ENCODE measurements at regions not wholly inside any gene's neighbourhood (a gene's known extent, or its start where the extent isn't known, plus 50 kb on each side); places are given as distances from the start of the nearest gene placed in this dataset.
A peak's percentile ranks its signal among the peaks of the same experiment; 100 is the strongest.

DNA sequence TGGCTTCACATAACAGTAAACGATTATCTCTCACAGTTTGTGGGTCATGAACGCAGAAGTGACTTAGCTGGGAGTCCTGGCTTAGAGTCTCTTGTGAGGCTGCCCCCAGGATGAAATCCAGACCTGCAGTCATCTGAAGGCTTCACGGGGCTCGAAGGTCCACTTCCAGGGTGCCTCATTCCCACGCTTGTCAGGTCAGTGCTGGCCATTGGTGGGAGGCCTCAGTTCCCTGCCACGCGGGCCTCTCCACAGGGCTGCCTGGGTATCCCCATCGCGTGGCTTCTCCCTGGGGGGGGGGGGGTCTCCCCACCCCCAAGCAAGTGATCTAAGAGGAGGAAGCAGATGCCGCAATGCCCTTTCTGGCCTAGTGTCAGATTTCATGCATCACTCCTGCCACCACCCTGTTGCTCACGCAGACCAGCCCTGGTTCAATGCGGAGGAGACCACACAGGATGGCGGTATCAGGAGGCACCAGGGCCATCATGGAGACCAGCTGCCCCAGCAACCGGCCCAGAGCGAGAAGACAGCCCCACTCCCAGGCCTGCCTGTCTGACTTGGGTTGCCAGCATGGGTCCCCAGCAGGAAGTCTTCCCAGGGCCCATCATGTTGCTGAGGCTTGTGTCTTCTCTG lies 77.3 kb upstream of the CDH5 start:
- no peak for DNase-seq (ENCODE audit: low spot score)

DNA sequence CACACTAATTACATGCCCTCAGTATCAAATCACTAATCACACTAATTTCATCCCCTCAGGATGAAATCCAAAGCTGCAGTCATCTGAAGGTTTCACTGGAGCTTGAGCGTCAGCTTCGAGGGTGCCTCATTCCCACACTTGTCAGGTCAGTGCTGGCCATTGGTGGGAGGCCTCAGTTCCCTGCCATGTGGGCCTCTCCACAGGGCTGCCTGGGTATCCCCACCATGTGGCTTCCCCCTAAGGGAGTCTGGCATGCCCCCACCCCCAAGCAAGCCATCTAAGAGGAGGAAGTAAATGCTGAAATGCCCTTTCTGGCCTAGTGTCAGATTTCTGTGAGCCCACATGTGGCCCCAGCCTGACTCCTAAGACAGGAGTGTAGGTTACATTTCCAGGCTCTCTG lies 78.6 kb upstream of the CDH5 start:
- no peak for DNase-seq (ENCODE audit: low spot score)

DNA sequence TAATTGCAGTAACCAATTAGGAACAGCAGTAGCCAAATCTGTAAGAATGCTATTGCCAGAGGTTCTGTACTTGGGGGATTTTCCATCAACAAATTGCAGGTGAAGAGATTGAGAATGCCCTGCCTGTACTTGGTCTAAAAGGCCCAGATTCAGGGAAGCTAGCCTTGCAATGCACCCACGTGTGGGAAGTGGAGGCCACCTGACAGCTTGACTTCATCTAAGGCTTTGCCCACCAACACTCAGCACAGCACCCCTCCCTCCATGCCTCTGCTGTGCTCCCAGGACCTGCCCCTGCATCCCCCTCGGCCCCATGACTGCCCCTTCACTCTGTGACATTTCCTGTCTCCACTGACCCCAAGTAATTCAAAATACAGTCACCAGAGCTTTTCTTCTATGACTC lies 79.1 kb upstream of the CDH5 start:
- no peak for DNase-seq (ENCODE audit: low spot score)

DNA sequence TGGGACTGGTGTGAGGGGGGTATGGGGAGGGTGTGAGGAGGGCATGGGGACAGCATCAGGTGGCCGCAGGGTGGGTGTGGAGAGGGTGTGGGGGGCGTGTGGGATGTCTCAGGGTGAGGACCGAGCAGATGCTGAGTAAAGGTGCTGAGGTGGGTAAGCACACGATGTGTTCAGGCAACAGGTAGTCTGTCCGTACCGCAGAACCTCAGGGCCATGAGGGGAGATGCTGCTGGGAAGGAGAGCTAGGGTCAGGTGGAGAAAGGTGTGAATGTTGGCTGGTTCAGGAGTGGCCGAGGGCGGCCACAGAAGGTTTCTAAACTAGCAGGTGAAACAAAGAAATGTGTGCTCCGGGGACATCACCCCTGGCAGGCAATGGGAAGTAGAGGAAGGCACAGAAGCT lies 80.0 kb upstream of the CDH5 start:
- no peak for DNase-seq (ENCODE audit: low spot score)

DNA sequence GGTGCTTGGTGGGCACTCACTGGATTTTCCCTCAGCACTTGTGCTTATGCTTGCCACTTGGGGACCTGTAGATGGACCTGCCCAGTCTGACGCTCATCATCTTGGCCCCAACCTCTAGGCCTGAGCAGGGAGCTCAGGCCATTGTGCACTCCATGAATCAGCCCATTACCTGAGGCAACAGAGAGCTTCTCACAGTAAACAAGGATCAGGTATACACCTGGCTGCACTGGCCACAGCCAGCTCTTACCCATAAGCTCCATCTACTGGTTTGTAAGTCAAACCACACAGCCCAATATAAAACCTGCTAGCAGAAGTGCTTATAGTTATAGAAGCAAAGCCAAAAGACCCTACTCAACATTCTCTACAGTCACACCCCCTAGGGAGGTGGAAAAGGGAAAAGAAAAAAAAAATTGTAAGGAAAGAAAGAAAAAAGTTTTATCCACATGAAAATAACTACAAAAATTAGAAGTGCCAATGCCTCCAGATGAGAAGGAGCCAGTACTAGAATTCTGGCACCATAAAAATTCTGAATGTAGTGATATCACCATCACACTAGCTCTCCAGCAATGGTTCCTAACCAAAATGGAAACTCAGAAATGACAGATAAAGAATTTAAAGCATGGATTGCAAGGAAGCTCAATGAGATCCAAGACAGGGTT lies 87.8 kb upstream of the CDH5 start:
- no peak for DNase-seq (ENCODE audit: low spot score)

DNA sequence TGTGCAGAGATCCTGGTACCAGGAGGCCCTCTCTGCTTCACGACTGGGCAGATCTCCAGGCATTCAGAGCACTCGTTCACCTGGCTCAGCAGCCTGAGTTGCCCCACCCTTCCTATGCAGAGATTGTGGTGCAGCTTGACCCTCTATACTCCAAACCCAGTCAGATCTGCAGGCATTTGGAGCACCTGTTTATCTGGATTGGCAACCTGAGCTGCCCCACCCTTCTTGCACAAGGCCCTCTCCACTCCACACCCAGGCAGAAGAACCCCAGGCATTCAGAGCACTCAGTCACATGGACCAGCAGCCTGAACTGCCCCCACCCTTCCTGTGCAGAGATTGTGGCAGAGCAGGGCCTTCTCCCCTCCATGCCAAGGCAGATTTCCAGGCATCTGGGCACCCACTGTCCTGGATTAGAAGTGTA lies 88.4 kb upstream of the CDH5 start:
- DNase-seq (ENCODE audit: low spot score): no peak

DNA sequence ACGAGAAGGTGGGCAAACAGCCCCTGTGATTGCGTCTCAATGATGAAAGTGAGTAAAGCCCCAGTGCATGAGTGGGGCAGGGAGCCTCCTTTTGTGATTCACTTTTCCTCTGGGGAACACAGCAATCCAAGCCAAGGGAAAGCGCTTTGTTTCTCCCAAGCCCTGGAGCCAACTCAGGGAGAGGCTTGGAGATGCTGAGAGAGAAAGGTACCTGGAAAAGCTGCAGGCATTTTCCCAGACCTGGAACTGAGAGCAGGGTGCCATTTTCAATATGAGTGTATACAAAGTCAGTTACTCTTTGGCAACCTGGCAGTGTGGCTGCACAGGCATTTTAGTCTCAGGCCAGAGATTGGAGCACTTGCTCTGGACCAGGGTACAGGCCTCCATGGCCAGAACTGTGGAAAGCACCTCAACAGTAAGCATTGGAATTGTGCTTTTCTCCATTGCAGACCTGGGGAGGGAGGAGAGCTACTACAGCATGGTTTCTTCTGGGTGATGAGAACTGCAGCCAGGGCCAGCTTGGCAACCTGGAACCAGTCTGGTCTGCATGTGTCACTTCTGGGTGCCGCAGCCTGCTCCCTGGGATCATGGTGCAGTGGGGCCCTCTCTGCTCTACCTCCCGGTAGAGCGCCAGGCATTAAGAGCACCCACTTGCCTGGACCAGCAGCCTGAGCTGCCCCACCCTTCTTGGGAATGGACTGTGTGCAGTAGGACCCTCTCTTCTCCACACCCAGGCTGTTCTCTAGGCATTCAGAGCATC lies 89.0 kb upstream of the CDH5 start:
- no peak for DNase-seq (ENCODE audit: low spot score)

DNA sequence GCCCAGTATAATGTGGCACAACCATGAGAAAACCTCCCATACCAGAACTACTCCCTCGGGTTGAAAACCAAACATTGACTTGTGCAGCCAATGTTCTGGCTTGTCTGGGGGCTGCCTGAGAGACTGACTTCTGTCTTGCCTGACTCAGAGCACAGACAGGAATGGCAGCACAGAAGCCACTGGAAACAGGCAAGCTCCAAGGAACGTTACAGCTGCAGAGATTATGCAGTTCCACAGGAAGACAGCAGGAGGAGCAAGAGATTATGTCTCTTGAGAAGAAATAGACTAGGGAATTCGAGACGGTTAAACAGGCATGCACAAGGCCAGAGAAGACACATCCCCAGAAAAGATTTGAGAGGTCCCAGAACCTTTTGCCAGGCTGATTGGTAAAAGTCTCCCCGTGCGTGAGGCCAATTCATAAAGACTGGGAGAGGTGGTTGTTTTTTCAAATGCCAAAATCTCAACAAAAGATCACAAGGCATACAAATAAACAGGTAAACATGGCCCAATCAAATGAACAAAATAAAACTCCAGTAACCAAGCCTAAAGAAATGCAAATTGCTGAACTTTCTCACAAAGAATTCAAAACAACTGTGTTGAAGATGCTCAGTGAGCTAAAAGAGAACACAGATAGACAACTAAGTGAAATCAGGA lies 90.6 kb upstream of the CDH5 start:
- peak; percentile 60 for DNase-seq (ENCODE audit: low spot score)

DNA sequence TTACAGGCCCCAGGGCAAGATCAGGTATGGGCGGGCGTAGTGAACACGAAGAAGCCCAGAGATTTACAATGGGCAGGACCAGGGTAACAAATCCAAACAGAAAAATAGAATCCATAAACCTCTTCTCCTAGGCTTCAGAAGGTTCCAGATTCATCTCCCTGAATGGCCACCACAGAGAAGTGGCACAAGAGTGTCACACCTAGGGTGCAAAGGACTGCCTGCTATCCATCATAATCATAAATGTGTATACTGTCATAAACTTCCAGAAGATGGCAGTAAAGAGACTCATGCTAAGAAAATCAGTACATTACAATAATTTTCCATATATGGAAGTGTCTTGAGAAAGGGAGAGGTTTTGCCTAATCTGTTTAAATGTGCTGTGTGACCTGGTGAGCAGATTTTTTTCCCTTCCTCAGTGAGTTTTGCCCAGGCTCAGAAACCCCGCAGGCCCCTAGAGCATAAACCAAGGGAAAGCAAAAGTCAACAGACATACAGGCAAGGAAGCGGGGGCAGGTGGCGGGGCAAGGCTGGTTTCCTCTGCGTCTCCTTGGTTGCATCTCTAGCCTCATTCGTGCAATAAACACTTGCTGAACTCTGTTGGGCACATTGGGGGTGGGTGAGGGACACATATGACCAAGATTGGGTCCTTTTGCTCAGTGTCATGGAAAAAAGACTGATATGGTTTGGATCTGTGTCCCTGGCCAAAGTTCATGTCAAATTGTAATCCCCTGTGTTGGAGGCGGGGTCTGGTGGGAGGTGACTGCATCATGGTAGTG lies 92.0 kb upstream of the CDH5 start:
- DNase-seq (ENCODE audit: low spot score): peak; percentile 80

DNA sequence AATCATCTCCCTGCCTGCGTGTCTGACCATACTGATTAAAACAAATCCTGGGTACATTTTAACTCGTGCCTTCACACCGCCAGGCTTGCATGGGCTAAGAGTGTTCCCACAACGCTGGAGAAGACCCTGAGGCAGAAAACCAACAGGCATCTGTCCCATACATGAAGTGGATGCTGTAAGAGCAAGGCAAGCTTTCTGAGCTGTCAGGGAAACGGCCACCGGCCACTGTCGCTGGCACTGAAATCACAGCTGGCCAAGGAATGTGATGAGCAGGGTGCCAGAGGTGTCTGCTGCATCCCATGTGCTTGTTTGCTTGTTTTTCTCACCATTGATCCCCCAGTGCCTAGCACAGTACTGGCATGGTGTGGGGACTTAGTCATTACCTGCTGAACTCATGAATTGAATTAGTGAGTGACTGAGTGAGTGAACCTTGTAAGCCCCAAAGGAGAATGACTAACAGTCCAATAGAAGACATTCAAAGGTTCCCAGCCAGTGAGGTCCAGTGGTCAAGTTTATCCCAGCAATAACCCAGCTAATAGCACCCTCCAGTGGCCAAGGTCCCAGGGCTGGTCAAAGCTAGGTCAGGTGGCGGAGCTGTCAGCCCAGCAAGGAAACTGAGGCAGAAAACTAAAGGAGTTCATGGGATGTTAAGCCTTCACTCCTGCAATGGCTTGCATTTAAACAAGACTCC lies 92.7 kb upstream of the CDH5 start:
- no peak for DNase-seq (ENCODE audit: low spot score)

DNA sequence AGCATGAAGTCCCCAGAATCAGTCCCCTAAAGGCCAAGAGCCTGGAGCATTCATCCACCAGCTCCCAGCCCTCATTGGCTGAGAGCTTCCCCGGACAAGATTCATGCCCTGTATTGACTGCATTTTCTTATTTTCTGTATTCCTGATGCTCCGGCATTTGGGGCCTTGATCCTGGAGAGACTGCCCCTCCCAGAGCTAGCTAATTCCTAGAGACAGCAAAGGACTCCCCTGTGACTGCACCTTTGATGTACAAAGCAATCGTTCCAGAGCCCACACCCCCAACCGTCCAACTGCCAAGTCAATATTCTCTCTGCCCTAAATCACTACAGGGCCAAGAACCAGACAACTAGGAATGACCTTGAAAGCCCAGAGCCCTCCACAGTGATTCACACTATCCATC lies 93.4 kb upstream of the CDH5 start:
- DNase-seq (ENCODE audit: low spot score): no peak

DNA sequence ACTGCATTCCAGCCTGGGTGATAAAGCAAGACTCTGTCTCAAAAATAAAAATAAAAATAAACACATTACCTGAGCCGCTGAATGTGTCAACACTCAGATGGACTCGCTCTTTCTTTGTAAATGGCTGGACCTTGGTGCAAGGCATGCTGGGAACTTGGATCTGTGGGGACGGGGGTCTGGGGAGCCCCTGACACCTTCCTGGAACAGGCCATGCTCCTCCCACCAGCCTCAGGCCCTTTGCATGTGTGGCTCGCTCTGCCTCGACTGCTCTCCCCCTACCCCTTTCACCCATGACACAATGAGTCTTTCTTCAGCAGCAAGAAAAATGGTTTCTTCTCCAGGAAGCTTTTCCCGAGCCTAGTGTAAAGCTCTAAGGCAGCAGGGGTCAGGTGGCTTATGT lies 94.0 kb upstream of the CDH5 start:
- no peak for DNase-seq (ENCODE audit: low spot score)

DNA sequence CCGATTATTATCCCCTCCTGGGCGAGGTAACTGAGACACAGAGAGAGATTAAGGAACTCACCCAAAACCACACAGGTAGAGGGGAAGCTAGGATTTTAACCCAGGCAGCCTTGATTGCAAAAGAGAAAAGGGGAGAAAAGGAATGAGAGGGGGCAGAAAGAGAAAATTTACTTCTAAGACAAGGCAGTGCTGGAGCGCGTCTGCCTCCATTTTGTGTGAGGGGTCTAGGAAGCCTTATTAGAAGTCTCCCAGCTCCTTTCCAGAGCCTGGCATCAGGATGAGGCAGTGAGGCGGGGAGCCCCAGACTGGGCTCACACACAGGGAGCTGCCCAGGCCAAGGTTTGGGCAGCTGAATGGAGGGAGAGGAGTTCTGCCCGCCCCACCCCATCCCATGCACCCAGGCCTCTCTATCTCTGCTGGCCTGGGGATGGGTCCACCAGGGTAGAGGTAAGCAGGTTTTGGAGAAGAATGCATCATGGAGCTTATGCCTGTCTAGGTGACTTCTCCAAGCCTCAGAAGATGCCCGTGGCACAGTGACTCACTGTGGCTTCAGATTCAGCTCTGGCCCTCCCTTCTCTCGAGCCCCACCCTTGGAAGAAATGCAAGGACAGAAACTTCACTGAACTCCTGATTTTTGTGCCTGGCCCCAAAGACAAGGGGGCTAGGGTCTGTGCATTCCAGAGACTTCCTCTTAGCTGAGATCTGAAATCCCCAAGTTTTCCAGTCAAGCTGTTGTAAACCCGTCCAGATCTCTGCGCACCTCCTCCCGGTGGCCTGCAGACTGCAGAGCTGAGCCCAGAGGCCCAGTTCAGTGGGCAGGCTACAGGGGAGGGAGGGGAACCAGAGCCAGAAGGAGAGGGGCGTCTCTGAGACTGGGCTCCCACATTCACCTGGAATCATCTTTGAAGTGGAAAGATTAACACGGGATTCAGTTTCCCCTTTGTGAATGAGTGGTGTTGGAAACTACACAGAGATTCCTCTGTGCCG lies 95.1 kb upstream of the CDH5 start:
- DNase-seq (ENCODE audit: low spot score): no peak

DNA sequence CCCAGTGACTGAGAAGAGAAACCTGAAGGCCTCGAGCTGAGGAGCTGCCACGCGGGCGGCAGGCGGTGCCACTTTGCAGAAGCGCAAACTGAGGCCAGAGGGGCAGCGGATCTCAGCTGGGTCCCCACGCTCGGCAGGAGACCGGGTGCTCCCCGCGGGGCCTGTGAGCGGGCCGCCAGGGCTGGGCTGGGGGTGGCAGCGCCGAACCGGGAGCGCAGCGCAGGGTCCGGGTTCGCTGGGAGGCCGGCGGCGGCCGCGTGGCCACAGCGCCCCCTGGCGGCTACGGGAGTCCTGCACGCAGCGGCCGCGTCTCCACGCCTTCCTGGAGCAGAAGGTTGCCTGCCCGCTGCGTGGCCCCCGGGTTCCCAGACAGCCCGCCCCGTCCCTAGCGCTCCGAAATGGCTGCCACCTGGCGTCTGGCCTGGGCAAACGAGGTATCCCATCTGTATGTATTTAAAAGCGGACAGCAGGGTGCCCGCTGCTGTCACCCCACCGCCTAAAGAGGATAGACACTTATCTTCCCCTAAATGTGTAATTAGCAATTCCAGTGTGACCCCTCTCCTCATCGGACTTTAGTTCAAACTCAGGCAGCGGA lies 96.1 kb upstream of the CDH5 start:
- DNase-seq (ENCODE audit: low spot score): peak; percentile 51

DNA sequence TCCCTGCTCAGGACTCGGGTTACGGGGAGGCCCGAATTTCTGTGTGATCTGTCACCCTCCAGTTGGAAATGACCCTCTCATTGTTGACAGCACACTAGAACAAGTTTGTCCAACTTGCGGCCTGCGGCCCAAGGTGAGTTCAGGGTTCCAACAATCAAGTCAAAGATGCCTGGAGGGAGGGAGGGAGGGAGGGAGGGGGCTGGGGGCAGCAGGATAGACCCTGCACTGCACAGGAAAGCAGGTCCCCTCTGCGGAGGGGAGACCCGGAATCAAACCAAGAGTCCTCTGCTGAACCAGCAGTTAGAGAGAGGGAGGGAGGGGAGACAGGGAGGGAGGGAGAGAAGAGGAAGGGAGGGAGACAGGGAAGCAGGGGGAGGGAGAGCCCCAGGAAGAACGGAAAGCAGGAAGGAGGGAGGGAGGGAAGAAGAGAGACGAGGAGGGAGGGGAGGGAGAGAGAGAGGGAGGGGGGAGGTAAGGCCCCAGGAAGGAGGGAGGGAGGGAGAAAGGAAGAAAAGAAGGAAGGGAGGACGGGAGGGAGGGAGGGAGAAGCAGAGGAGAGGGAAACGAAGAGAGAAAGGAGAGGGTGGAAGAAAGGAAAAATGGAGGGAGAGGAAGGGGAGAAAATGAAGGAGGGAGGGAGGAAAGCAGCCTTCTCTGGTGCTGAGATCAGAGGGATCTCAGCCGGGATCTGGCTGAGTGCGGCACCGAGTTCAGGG lies 96.7 kb upstream of the CDH5 start:
- no peak for DNase-seq (ENCODE audit: low spot score)

DNA sequence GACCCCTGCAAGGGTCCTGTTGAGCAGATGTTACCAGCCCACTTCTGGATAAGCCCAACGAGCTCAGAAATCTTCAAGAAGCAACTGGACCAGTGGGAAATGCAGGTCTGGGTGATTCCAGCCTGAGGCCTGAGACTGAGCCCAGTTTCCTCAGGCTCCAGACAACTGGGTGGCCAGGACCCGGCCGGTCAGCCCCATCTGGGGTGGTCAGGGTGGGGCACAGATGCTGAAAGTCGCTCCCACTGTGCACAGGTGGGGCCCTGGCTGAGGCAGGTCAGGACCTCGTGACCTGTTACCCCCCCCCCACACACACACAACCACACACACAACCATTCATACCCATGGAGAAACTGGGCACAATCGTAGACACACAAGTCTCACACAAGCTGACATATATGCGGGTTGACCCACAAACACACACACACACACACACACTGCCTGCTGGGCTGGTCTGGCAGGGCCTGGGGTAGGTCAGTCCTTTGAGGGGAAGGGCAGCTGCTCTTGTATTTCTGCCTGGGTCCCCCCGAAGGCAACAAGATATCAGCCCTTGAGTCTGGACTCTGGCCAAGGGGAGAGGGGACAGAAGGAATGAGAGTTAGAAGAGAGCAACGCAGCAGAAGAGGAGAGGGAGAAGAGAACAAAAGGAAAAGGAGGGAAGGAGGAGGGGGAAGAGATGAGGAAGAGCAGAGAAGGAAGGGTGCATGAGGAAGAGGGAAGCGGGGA lies 99.0 kb upstream of the CDH5 start:
- no peak for DNase-seq (ENCODE audit: low spot score)

DNA sequence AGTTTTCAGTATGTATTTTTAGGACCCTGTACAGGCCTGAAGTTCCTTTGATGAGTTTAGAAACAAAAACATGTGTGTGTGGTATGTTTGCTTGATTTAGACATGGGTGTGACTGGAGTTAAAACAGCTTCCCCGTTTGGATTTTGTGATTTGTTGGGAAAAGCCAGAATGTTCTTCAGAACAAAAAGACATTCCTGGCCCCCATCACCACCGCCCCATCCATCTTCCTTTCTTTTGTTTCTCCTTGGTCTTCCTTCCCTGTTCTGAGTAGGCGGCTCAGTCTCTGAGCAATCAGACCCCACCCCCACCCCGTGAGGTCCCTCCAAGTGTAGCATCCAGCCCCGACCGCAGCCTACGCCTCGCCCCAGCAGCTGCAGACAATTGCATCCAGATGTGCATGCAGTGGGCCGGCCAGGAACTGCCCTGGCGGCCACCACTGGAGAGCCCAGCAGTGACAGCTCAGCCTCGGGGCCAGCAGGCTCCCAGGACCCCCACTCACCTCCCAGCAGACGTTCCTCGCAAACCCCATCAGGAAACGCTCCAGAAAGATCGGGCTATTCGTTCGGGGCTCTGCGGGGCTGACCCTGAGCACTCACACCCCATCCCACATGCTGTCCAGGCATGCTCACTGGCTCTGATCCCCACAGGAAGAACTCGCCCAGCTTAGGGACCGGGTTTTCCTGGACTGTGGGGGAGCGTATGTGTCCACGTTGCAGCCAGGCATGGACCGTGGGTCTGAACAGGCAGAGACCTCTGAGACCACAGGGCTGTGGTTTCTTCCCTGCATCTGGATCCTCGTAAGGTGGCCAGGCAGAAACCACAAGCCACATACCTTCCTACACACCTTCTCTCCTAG lies 99.8 kb upstream of the CDH5 start:
- no peak for DNase-seq (ENCODE audit: low spot score)
